ENCODE measurements at regions not wholly inside any gene's neighbourhood (a gene's known extent, or its start where the extent isn't known, plus 50 kb on each side); places are given as distances from the start of the nearest gene placed in this dataset.
A peak's percentile ranks its signal among the peaks of the same experiment; 100 is the strongest.
"Not testable (repeated sequence)": the region's sequence is repeated elsewhere in the genome, so short reads cannot be mapped to it uniquely, and the experiment has no call there.

DNA sequence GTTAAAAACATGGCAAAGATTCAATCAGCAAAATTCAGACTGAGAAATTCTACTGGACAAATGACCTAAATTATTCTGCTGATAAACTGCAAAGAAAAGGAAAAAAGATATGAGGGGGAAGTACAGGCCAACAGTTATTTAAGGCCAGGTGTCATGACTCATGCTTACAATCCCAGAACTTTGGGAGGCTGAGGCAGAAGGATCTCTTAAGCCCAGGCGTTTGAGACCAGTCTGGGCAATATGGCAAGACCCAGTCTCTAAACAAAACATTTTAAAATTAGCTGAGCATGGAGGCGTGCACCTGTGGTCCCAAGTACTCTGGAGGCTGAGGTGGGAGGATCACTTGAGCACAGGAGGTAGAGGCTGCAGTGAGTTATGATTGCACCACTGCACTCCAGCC, 91.8 kb upstream of the USP15 start:
- no peaks in the 10 kb centered on the region for H3K4me1 ChIP-seq (ENCODE audit: control insufficient read depth, insufficient read depth, low read length)
- no peak overlapping the region for H3K4me3 ChIP-seq (ENCODE audit: low read length)

DNA sequence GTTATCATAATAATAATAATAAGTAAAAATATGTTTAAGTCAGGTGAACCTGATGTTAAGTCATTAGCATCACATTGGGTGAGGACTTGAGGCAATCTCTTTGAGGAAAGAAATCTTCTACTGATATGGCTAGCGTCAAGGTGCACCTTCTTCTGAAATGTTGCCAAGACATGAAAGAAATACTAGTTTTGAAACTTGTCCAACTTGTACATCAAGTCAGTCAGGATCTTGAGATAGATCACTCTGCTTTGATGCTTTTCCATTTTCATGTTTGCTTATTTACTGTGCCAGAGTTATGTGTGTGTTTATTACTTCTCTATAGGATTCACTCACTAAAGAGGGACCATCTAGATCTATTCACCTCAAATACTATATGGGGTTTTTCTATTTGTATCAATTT, 90.0 kb upstream of the USP15 start:
- Histone ChIP-seq H3K36me3 (ENCODE audit: control insufficient read depth, insufficient read depth, low read length) (no peaks in the 10 kb centered on the region), H3K4me1 (ENCODE audit: control insufficient read depth, insufficient read depth, low read length) (no peaks in the 10 kb centered on the region), H3K27me3 (ENCODE audit: control insufficient read depth, insufficient read depth, low read length) (no peaks in the 10 kb centered on the region), H3K4me3 (ENCODE audit: low read length) (no peak overlapping the region), H3K27ac (ENCODE audit: low read depth, low read length) (no peak overlapping the region), H3K9ac (ENCODE audit: low read length) (no peak overlapping the region)

More for the DNA sequence above, 91.8 kb upstream of the USP15 start:
- Histone ChIP-seq H3K36me3 (ENCODE audit: control insufficient read depth, insufficient read depth, low read length) (no peaks in the 10 kb centered on the region), H3K27ac (ENCODE audit: low read depth, low read length) (no peak overlapping the region), H3K27me3 (ENCODE audit: control insufficient read depth, insufficient read depth, low read length) (no peaks in the 10 kb centered on the region), H3K9ac (ENCODE audit: low read length) (no peak overlapping the region)

GRCh38 chr12:62190689-62191490, 69.3 kb upstream of the USP15 start:
- Histone ChIP-seq H3K4me1 (ENCODE audit: control insufficient read depth, insufficient read depth, low read length) (no peaks in the 10 kb centered on the region), H3K4me3 (ENCODE audit: low read length) (peak overlapping the region; percentile 62), H3K9ac (ENCODE audit: low read length) (no peak overlapping the region), H3K27me3 (ENCODE audit: control insufficient read depth, insufficient read depth, low read length) (peaks cover 15% of the 10 kb centered on the region), H3K27ac (ENCODE audit: low read depth, low read length) (no peak overlapping the region), H3K36me3 (ENCODE audit: control insufficient read depth, insufficient read depth, low read length) (no peaks in the 10 kb centered on the region)

- Histone ChIP-seq H3K36me3 (ENCODE audit: control insufficient read depth, insufficient read depth, low read length) (no peaks in the 10 kb centered on the region), H3K4me1 (ENCODE audit: control insufficient read depth, insufficient read depth, low read length) (no peaks in the 10 kb centered on the region), H3K27me3 (ENCODE audit: control insufficient read depth, insufficient read depth, low read length) (peaks cover 15% of the 10 kb centered on the region), H3K27ac (ENCODE audit: low read depth, low read length) (no peak overlapping the region), H3K9ac (ENCODE audit: low read length) (no peak overlapping the region), H3K4me3 (ENCODE audit: low read length) (peak overlapping the region; percentile 62)
These were observed 68.6 kb upstream of the USP15 start for GRCh38 chr12:62191491-62192179.

GRCh38 chr12:62192180-62192902, 67.9 kb upstream of the USP15 start:
- Histone ChIP-seq H3K9ac (ENCODE audit: low read length) (no peak overlapping the region), H3K27me3 (ENCODE audit: control insufficient read depth, insufficient read depth, low read length) (peaks cover 15% of the 10 kb centered on the region), H3K4me3 (ENCODE audit: low read length) (peak overlapping the region; percentile 62), H3K4me1 (ENCODE audit: control insufficient read depth, insufficient read depth, low read length) (no peaks in the 10 kb centered on the region), H3K36me3 (ENCODE audit: control insufficient read depth, insufficient read depth, low read length) (no peaks in the 10 kb centered on the region), H3K27ac (ENCODE audit: low read depth, low read length) (no peak overlapping the region)

- Histone ChIP-seq H3K4me3 (ENCODE audit: low read length) (no peak overlapping the region), H3K27ac (ENCODE audit: low read depth, low read length) (no peak overlapping the region), H3K4me1 (ENCODE audit: control insufficient read depth, insufficient read depth, low read length) (no peaks in the 10 kb centered on the region), H3K9ac (ENCODE audit: low read length) (no peak overlapping the region), H3K27me3 (ENCODE audit: control insufficient read depth, insufficient read depth, low read length) (peaks cover 15% of the 10 kb centered on the region), H3K36me3 (ENCODE audit: control insufficient read depth, insufficient read depth, low read length) (no peaks in the 10 kb centered on the region)
These were observed 67.3 kb upstream of the USP15 start for GRCh38 chr12:62192903-62193250.

GRCh38 chr12:62194031-62194430, 66.2 kb upstream of the USP15 start:
- no peaks in the 10 kb centered on the region for H3K4me1 ChIP-seq (ENCODE audit: control insufficient read depth, insufficient read depth, low read length)
- no peak overlapping the region for H3K4me3 ChIP-seq (ENCODE audit: low read length)
- peaks cover 15% of the 10 kb centered on the region for H3K27me3 ChIP-seq (ENCODE audit: control insufficient read depth, insufficient read depth, low read length)
- no peak overlapping the region for H3K9ac ChIP-seq (ENCODE audit: low read length)
- no peak overlapping the region for H3K27ac ChIP-seq (ENCODE audit: low read depth, low read length)
- no peaks in the 10 kb centered on the region for H3K36me3 ChIP-seq (ENCODE audit: control insufficient read depth, insufficient read depth, low read length)

- Histone ChIP-seq H3K36me3 (ENCODE audit: control insufficient read depth, insufficient read depth, low read length) (no peaks in the 10 kb centered on the region), H3K4me3 (ENCODE audit: low read length) (no peak overlapping the region), H3K27ac (ENCODE audit: low read depth, low read length) (no peak overlapping the region), H3K9ac (ENCODE audit: low read length) (no peak overlapping the region), H3K4me1 (ENCODE audit: control insufficient read depth, insufficient read depth, low read length) (no peaks in the 10 kb centered on the region), H3K27me3 (ENCODE audit: control insufficient read depth, insufficient read depth, low read length) (peaks cover 15% of the 10 kb centered on the region)
These were observed 65.6 kb upstream of the USP15 start for GRCh38 chr12:62194616-62195015.

- Histone ChIP-seq H3K36me3 (ENCODE audit: control insufficient read depth, insufficient read depth, low read length) (no peaks in the 10 kb centered on the region), H3K4me1 (ENCODE audit: control insufficient read depth, insufficient read depth, low read length) (no peaks in the 10 kb centered on the region), H3K27ac (ENCODE audit: low read depth, low read length) (no peak overlapping the region)
These were observed 64.1 kb upstream of the USP15 start for GRCh38 chr12:62196146-62196545.

DNA sequence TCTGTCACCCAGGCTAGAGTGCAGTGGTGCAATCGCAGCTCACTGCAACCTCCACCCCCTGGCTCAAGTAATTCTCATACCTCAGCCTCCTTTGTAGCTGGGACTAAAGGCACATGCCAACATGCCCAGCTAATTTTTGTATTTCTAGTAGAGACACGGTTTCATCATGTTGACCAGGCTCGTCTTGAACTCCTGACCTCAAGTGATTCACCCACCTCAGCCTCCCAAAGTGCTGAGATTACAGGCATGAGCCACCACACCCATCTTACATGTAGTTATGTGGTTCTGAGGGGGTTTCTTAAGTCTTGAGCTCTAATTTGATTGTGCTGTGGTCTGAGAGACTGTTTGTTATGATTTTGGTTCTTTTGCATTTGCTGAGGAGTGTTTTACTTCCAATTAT, 57.3 kb upstream of the USP15 start:
- H3K36me3 ChIP-seq (ENCODE audit: control insufficient read depth, insufficient read depth, low read length); H3K4me1 ChIP-seq (ENCODE audit: control insufficient read depth, insufficient read depth, low read length); H3K27ac ChIP-seq (ENCODE audit: low read depth, low read length); H3K27me3 ChIP-seq (ENCODE audit: control insufficient read depth, insufficient read depth, low read length); H3K9ac ChIP-seq (ENCODE audit: low read length); H3K4me3 ChIP-seq (ENCODE audit: low read length): not testable (repeated sequence)

More at GRCh38 chr12:62196146-62196545, 64.1 kb upstream of the USP15 start:
- Histone ChIP-seq H3K4me3 (ENCODE audit: low read length) (no peak overlapping the region), H3K9ac (ENCODE audit: low read length) (no peak overlapping the region), H3K27me3 (ENCODE audit: control insufficient read depth, insufficient read depth, low read length) (peaks cover 13% of the 10 kb centered on the region)

- no peaks in the 10 kb centered on the region for H3K36me3 ChIP-seq (ENCODE audit: control insufficient read depth, insufficient read depth, low read length)
- no peak overlapping the region for H3K27ac ChIP-seq (ENCODE audit: low read depth, low read length)
- H3K4me1 ChIP-seq (ENCODE audit: control insufficient read depth, insufficient read depth, low read length), result no peaks in the 10 kb centered on the region
- no peak overlapping the region for H3K4me3 ChIP-seq (ENCODE audit: low read length)
- H3K9ac ChIP-seq (ENCODE audit: low read length), result no peak overlapping the region
- H3K27me3 ChIP-seq (ENCODE audit: control insufficient read depth, insufficient read depth, low read length), result no peaks in the 10 kb centered on the region
These were observed 54.9 kb upstream of the USP15 start for GRCh38 chr12:62205346-62205745.

- Histone ChIP-seq H3K4me3 (ENCODE audit: low read length) (no peak overlapping the region), H3K36me3 (ENCODE audit: control insufficient read depth, insufficient read depth, low read length) (no peaks in the 10 kb centered on the region), H3K9ac (ENCODE audit: low read length) (no peak overlapping the region), H3K27me3 (ENCODE audit: control insufficient read depth, insufficient read depth, low read length) (no peaks in the 10 kb centered on the region), H3K27ac (ENCODE audit: low read depth, low read length) (no peak overlapping the region), H3K4me1 (ENCODE audit: control insufficient read depth, insufficient read depth, low read length) (no peaks in the 10 kb centered on the region)
These were observed 53.0 kb upstream of the USP15 start for GRCh38 chr12:62207248-62207647.
